CD4-positive, alpha-beta T cell treated with Interleukin-17A for 1 hour (primary cell): ENCODE measurements at regions not wholly inside any gene's neighbourhood (a gene's known extent, or its start where the extent isn't known, plus 50 kb on each side); places are given as distances from the start of the nearest gene placed in this dataset.
"Not testable (repeated sequence)": the region's sequence is repeated elsewhere in the genome, so short reads cannot be mapped to it uniquely, and the experiment has no call there.

Source experiments
- DNase-seq: peaks from one replicate; pipeline ENCODE4 v3.0.0-alpha.2; 2020

DNA sequence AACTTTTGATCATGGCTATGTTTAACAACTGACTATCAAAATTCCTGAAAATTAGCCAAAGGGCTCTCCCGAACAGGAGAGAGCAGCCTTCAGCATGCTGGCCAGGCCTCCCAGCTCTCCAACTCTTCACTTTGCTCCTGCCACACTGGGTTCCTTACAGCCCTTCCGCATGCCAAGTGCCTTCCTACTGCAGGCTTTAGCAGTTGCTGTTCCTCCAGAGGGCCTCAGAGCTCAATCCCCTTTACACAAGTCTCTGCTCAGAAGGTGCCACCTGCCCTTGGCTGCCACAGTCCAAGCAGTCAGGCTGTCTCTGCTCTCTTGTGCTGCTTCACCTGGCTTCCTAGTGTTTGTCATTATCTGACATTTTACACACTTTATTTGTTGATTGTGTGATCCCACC lies 553.1 kb upstream of the PPP2R3A start:
- no peak for DNase-seq

DNA sequence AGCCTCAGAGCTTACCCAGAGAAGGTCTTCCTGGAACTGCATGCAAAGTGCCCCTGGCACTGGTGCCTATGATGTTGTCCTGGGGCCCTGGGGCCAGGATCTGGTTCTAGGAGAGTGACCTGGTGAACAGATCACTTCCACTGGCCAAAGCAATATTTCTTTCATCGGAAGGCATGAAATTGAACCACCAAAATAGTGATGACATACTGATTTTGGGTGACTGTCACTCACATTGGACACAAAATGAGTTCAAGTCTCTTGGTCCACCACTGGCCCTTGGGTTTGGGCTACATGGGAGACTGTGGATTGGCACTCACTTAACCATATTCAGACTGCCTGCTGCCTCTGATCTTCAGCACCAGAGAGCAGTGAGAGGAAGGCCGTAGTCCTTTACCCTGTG lies 549.3 kb upstream of the PPP2R3A start:
- no peak for DNase-seq

GRCh38 chr3:135419155-135419554 lies 546.4 kb upstream of the PPP2R3A start:
- DNase-seq: no peak

- no peak for DNase-seq
Observed at GRCh38 chr3:135426508-135426907, 539.0 kb upstream of the PPP2R3A start.

GRCh38 chr3:135432402-135432801 lies 533.1 kb upstream of the PPP2R3A start:
- no peak for DNase-seq

- DNase-seq: not testable (repeated sequence)
Observed at GRCh38 chr3:135438889-135439597, 526.5 kb upstream of the PPP2R3A start.

GRCh38 chr3:135439632-135440031 lies 525.9 kb upstream of the PPP2R3A start:
- not testable (repeated sequence) for DNase-seq

DNA sequence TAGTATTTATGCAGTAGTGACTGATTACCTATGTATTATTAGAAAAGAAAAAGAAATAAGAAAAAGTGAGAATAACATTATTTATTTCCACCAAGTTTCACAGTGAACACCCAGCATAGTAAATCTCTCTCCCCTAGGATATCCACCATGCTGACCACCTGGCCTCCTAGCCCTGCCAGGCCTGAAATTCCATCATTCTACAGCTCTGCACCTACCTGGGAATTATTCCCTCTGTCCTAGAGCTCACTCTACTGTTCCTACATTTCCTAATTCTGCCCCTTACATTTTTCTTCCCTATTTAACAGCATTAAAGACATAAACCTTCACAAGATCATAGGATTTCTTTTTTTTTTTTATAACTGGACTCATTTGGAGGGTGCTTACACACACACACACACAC lies 525.3 kb upstream of the PPP2R3A start:
- DNase-seq: no peak

GRCh38 chr3:135440746-135441145 lies 524.8 kb upstream of the PPP2R3A start:
- no peak for DNase-seq

DNA sequence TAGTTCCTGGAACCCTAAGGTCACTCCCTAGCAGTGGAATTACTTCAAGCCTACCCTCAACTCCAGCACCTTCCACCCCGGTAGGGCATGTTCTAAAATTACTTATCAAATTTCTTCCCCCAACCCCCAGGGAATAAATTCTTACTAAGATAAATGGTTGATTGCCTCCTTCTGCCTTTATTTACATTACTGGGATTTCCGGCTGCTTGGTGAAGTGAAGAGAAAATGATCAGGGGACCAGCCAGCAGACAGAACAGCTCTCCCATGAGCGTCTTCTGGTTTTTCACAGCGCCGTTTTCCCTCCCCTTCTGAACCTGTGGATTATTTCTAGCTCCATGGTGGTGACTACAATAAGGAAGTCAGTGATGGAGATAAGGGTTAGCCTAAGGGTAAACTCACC lies 521.5 kb upstream of the PPP2R3A start:
- no peak for DNase-seq

- no peak for DNase-seq
Observed at GRCh38 chr3:135447483-135447882, 518.0 kb upstream of the PPP2R3A start.

DNA sequence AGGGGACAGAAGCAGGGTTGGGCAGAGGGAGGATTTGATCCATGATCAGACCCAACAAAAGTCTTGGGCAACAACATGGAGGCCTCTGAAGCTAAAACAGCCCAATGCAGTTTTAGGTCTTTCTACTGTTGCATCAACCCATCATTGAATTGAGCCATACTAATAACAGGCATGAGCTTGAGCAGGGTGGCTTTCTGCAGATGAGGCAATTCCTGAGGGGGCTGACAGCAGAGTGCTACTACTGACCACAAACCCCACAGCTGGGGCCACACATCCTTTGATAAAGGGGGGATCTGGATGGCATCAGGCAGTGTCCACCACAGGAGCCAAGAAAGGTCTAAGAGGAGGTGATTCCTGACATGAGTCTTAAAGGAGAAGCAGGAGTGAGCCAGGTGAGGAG lies 517.0 kb upstream of the PPP2R3A start:
- DNase-seq: no peak

DNA sequence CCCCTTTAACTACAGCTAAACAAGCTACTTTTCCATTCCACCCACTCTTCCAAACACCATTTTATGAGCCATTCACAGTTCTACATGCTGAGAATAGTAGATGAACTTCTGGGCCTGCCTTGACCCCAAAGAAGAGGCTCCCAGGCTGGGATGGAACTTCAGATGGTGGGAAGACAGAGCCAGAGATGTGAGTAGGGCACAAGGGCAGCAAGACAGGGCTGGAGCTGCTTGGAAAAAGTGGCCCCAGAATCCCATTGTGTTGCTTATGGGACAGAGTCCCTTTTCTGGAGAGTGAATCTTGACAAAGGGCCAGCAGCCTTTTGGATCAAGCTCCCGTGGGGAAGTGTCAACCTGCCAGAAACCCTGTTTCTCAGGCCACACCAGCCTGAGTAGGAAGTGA lies 516.5 kb upstream of the PPP2R3A start:
- DNase-seq: no peak

- DNase-seq: no peak
Observed at GRCh38 chr3:135451037-135451785, 514.3 kb upstream of the PPP2R3A start.

DNA sequence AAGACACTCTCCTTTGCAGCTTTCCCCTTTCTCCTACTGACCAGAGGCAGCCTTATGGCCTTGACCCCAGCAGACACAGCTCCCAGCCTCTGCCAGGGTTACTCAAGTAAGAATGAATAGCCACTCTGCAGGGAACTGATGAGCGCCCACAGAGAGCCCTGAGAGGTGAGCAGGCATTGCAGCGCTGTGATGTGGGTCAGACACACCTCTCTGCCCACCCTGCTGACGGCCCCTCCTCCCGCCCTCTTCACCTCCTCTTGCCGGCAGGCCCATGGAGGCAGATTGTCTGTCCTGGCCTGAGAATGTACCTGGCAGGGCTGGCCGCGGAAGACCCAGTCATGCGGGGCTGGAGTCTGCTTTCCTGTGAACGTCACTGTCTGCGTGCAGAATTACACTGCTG lies 512.6 kb upstream of the PPP2R3A start:
- DNase-seq: no peak

- DNase-seq: no peak
Observed at GRCh38 chr3:135453326-135453725, 512.2 kb upstream of the PPP2R3A start.

DNA sequence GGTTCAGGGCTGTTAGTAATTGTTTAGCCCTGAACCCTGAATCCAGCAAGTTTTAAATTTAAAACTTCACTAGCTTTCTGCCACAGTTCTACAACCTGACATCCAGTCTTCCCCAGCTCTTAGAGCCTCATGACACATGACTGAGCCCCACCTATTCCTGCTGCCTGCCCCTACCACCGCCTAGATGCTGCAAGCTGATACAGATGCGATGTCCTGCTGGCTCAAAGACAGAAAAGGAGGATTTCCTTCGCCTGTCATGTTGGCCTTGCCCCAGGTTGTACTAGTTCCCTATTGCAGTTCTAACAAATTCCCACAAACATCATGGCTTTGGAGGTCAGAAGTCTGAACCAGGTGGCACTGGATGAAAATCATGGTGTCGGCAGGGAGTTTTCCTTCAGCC lies 510.6 kb upstream of the PPP2R3A start:
- no peak for DNase-seq

- no peak for DNase-seq
Observed at GRCh38 chr3:135456108-135456790, 509.3 kb upstream of the PPP2R3A start.

DNA sequence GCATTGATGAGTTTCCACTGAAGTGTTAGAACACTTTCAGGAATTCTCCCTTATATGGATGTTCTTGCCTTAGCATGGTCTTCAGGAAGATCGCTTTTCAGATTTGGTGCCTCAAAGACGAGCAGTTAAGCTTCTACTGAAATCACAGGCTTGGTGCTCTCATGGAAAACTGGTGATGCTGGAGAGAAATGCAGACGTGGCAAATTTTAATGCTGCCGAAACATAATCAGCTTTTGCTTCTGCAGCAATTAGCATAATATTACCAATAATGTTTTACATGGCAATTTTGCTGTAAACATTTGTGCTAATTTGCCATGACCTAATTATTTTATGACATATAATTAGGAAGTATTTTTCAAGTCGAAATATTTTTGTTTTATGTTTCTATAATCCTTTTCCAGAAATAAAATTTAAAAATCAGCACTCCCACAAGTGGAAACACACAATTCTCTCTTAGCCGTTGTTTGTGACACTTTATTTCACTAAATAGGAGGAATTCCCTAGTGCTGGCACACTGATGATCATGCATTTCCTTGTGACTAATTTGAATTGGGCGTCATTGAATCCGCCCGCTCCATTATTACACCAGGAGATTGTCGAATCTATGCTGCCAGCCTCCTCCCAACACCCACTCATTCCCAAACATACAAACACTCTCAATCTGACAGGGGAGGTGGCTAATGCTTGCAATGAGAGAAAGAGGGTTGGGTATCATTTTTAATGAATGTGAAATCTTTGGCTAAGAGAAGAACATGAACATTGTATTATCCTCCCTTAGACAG lies 506.8 kb upstream of the PPP2R3A start:
- no peak for DNase-seq

DNA sequence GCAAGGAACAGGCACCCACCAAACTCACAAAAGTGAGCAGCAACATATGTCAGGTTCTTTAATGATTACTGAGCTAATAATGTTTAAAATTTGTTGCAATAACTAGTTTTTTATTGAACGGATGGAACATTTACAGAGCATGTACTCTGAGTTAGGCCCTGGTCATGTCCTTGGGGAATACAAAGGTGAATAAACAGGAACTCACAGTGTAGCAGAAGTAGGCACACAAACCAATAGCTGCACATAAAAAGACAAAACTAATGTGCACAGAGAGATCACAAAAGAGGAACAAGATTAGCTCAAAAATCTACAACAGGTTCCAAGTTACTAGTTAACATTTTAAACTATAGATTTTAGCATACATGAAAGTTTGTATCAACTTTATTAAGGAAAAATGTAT lies 505.3 kb upstream of the PPP2R3A start:
- DNase-seq: no peak

DNA sequence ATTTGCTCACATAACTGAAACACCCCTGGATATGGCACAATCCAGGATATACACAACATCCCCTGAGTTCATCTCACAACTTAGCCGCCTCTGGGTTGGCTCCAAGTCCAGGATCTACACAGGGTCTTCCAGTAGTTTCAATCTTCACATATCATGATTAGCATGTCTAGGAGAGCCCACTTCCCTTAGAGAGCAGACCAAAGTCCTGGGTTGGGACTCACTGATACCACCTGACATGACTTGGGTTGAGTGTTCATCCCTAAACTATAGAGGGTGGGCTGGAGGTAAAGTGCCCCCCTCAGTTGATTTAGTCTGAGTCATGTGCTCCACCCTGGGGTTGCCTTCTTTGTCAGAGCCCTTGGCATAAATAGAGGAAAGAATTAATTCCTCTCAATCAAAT lies 493.6 kb upstream of the PPP2R3A start:
- DNase-seq: no peak

- no peak for DNase-seq
Observed at GRCh38 chr3:135473449-135473848, 492.1 kb upstream of the PPP2R3A start.

DNA sequence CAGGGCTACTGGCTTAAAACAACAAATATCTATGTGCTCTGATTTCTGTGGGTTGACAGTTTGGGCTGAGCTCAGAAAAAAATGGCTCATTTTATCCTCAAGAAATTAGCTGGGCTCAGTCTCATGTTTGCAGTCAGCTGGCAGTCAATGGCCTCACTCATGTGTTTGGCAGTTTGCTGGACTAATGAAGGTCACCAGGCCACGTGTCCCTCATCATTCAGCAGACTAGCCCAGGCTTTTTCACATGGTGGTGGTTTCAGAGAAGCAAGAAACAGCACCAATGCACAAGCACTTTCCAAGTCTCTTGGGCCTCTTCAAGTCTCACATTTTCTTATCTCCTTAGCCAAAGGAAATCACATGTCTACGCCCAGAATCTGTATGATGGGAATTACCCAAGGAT lies 478.3 kb upstream of the PPP2R3A start:
- DNase-seq: no peak
